Gastrocnemius medialis (tissue), 4 donors: ENCODE measurements at regions not wholly inside any gene's neighbourhood (a gene's known extent, or its start where the extent isn't known, plus 50 kb on each side); places are given as distances from the start of the nearest gene placed in this dataset.

ENCODE experiments used
- CTCF ChIP-seq, 5 experiments: fragments of 450-650 bp in 3 of 5; fragments of 200-600 bp in 2 of 5; sonication (generic) in 2 of 5; IDR thresholded peaks in 4 of 5; conservative IDR thresholded peaks in 1 of 5; 1 replicate in 4 of 5; 2 replicates in 1 of 5; pipeline ENCODE4 v1.5.1; 2016 to 2019; ENCODE audit warnings: antibody characterized with exemption in 5 of 5, mild to moderate bottlenecking in 3 of 5, moderate library complexity in 3 of 5
- POLR2A ChIP-seq, 2 donors: fragments of 450-650 bp; IDR thresholded peaks; one replicate each; pipeline ENCODE4 v1.6.1; 2017; ENCODE audit warnings: antibody characterized with exemption in 2 of 2, mild to moderate bottlenecking in 2 of 2, moderate library complexity in 2 of 2

- TF ChIP-seq CTCF (IDR thresholded peaks at IDR 0.05 in 4 of 5, conservative IDR thresholded peaks at IDR 0.05 in 1 of 5), result no peak
- TF ChIP-seq POLR2A (IDR thresholded peaks at IDR 0.05), result no peak
Observed at GRCh38 chr10:20593649-20594048, 303.5 kb downstream of the NEBL start.
